ENCODE measurements at regions not wholly inside any gene's neighbourhood (a gene's known extent, or its start where the extent isn't known, plus 50 kb on each side); places are given as distances from the start of the nearest gene placed in this dataset.

GRCh38 chr13:26463296-26463695, 94.2 kb upstream of the WASF3 start:
- peaks cover 6% of the 10 kb centered on the region for H3K27me3 Mint-ChIP-seq (ENCODE audit: low read depth)
- no peak for DNase-seq (ENCODE audit: low spot score)
- no peak overlapping the region for H3K27ac Mint-ChIP-seq (ENCODE audit: unreplicated experiment)
- no peaks in the 10 kb centered on the region for H3K9me3 Mint-ChIP-seq (ENCODE audit: low read depth)
- no peak overlapping the region for H3K4me3 Mint-ChIP-seq (ENCODE audit: unreplicated experiment)
- no peak for TF ChIP-seq CTCF (IDR thresholded peaks at IDR 0.05)
- H3K4me1 Mint-ChIP-seq (ENCODE audit: low read depth), result peaks cover 5% of the 10 kb centered on the region
- no peaks in the 10 kb centered on the region for H3K36me3 Mint-ChIP-seq (ENCODE audit: low read depth)

DNA sequence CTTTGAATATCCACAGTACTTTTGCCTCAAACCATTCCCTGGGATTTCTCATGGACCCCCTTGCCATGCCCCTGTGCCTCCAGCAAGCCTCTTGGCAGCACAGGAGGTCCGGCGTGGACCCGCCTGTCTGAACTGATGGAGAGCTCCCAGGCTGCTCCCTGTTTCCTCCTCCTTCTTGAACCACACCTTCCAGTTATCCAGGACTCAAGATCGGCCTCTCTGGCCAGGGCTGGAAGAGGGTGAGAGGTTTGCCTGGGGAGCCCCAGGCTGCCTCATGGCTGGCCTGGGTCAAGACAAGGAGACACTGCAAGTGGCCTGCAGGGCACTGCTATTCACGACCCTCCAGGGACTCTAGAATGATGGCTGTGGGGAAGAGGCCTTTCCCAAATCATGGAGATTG, 93.6 kb upstream of the WASF3 start:
- Mint-ChIP-seq H3K4me1 (ENCODE audit: low read depth) (peaks cover 5% of the 10 kb centered on the region), H3K27ac (ENCODE audit: unreplicated experiment) (no peak overlapping the region), H3K4me3 (ENCODE audit: unreplicated experiment) (no peak overlapping the region), H3K27me3 (ENCODE audit: low read depth) (peaks cover 7% of the 10 kb centered on the region), H3K9me3 (ENCODE audit: low read depth) (no peaks in the 10 kb centered on the region), H3K36me3 (ENCODE audit: low read depth) (no peaks in the 10 kb centered on the region)
- no peak for TF ChIP-seq CTCF (IDR thresholded peaks at IDR 0.05)
- DNase-seq (ENCODE audit: low spot score), result no peak

DNA sequence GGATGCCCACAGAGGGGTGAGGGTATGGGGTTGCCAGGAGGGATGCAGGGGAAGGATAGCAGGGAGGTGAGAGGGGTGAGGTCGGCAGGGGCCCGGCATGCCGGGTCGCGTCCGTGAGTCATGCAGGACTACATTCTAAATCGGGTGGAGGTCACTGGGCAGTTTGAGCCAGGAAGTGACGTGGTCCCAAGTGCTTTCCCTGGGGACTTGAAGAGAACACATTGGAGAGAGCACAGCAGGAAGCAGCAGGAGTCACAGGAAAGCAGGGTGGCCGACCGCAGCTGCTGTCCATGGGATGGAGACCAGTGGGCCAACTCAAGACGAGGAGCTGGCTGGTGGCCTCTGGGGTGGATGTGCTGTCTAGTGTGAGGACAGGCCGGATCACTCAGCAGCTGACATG, 92.0 kb upstream of the WASF3 start:
- Mint-ChIP-seq H3K9me3 (ENCODE audit: low read depth) (no peaks in the 10 kb centered on the region), H3K27me3 (ENCODE audit: low read depth) (peaks cover 7% of the 10 kb centered on the region), H3K4me3 (ENCODE audit: unreplicated experiment) (no peak overlapping the region), H3K4me1 (ENCODE audit: low read depth) (peaks cover 4% of the 10 kb centered on the region), H3K36me3 (ENCODE audit: low read depth) (no peaks in the 10 kb centered on the region), H3K27ac (ENCODE audit: unreplicated experiment) (no peak overlapping the region)
- no peak for TF ChIP-seq CTCF (IDR thresholded peaks at IDR 0.05)
- no peak for DNase-seq (ENCODE audit: low spot score)

DNA sequence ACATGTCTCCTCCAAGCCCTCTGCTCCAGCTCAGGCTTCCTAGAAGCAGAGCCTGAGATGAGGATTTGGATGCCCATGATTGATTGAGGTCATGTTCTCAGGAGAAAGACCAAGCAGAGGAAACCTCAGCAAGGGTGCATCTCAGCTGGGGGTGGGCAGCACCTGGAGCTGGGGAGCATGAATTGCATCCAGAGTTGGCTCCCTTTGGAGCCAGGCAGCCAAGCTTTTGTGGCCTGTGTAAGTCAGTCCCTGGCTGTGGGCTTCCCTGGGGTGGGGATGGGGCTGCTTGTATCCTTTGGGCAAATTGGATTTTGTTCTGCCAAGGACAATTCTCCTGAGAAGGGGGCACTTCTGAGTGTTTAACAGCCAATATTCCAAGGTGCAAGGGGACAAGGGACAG, 91.5 kb upstream of the WASF3 start:
- no peak for TF ChIP-seq CTCF (IDR thresholded peaks at IDR 0.05)
- Mint-ChIP-seq H3K36me3 (ENCODE audit: low read depth) (no peaks in the 10 kb centered on the region), H3K4me3 (ENCODE audit: unreplicated experiment) (no peak overlapping the region), H3K9me3 (ENCODE audit: low read depth) (no peaks in the 10 kb centered on the region), H3K27ac (ENCODE audit: unreplicated experiment) (no peak overlapping the region), H3K4me1 (ENCODE audit: low read depth) (no peaks in the 10 kb centered on the region), H3K27me3 (ENCODE audit: low read depth) (peaks cover 7% of the 10 kb centered on the region)
- DNase-seq (ENCODE audit: low spot score), result no peak

DNA sequence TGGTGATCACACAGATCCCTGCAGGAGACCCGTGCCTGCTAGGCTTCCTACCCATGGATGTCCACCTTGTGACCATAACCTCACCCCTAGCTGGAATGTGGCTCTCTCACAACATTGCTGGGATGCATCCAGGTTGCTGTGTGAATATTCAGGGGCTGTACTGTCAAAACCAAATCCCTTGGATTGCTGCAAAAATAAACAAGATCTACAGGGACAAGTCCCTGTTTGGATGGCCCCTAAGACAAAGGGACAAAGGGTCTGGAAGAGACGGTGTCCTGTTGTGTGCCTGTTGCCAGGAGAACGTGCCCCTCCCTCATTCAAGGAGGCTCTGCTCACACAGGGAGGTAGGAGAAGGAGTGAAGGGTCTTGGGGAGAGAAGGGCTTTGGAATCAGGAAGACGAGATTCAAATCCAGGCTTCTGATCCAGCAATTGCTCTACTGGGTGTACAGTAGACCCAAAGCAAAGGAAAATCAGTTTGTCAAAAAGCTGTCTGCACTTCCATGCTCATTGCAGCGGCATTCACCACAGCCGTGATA, 89.2 kb upstream of the WASF3 start:
- Mint-ChIP-seq H3K9me3 (ENCODE audit: low read depth) (no peaks in the 10 kb centered on the region), H3K4me3 (ENCODE audit: unreplicated experiment) (no peak overlapping the region), H3K27ac (ENCODE audit: unreplicated experiment) (no peak overlapping the region), H3K27me3 (ENCODE audit: low read depth) (peaks cover 7% of the 10 kb centered on the region), H3K36me3 (ENCODE audit: low read depth) (no peaks in the 10 kb centered on the region), H3K4me1 (ENCODE audit: low read depth) (no peaks in the 10 kb centered on the region)
- TF ChIP-seq CTCF (IDR thresholded peaks at IDR 0.05), result no peak
- DNase-seq (ENCODE audit: low spot score), result no peak
